ENCODE measurements at regions not wholly inside any gene's neighbourhood (a gene's known extent, or its start where the extent isn't known, plus 50 kb on each side); places are given as distances from the start of the nearest gene placed in this dataset.

DNA sequence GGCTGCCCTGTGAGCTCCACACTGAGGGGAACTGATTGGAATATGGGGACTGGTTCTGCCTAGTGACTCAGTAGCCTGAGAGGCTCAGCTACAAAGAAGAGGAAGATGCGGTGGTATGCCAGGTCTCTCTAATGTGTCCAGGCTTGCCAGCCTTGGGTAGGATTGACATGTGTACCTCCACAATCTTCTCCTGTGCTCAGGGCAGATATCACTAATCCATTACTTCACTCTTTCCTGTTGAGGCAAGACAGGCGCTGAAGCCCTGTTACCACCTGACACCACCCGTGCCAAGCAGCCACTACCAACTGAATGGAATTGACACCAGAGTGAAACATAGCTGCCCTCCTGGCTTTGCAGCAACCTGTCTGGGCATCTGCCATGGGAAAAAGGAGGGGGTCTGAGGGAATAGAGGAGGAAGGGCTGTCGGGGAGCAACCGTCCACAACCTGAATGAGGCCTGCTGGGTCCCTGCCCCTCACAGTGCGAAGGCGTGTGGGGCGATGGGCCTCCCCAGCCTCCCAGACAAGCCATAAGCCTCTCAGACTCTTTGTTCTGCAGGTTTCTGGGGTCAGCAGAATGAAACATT is 114.7 kb upstream of the CXCL14 start:
- TF ChIP-seq, protein P1, sequence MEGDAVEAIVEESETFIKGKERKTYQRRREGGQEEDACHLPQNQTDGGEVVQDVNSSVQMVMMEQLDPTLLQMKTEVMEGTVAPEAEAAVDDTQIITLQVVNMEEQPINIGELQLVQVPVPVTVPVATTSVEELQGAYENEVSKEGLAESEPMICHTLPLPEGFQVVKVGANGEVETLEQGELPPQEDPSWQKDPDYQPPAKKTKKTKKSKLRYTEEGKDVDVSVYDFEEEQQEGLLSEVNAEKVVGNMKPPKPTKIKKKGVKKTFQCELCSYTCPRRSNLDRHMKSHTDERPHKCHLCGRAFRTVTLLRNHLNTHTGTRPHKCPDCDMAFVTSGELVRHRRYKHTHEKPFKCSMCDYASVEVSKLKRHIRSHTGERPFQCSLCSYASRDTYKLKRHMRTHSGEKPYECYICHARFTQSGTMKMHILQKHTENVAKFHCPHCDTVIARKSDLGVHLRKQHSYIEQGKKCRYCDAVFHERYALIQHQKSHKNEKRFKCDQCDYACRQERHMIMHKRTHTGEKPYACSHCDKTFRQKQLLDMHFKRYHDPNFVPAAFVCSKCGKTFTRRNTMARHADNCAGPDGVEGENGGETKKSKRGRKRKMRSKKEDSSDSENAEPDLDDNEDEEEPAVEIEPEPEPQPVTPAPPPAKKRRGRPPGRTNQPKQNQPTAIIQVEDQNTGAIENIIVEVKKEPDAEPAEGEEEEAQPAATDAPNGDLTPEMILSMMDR (IDR thresholded peaks at IDR 0.05; ENCODE audit: poor library complexity): no peak
- no peak for TF ChIP-seq EZH2 (IDR thresholded peaks at IDR 0.05; ENCODE audit: borderline replicate concordance)
